Right atrium auricular region (tissue), 2 donors: ENCODE measurements at regions not wholly inside any gene's neighbourhood (a gene's known extent, or its start where the extent isn't known, plus 50 kb on each side); places are given as distances from the start of the nearest gene placed in this dataset.
"Not testable (repeated sequence)": the region's sequence is repeated elsewhere in the genome, so short reads cannot be mapped to it uniquely, and the experiment has no call there.

Experiments used
- DNase-seq: peaks from one replicate; pipeline ENCODE4 v3.0.0-alpha.2; 2019; ENCODE audit warnings: low spot score
- H3K27ac ChIP-seq, 2 donors: fragments of 200-600 bp; sonication (generic); 1 replicate in 1 of 2; 2 replicates in 1 of 2; pipeline ENCODE4 v1.5.1; 2016 to 2019
- H3K27me3 ChIP-seq, 2 donors: fragments of 200-600 bp; sonication (generic); one replicate each; pipeline versions ENCODE4 v1.5.1 to v1.6.0; 2017 to 2019
- H3K36me3 ChIP-seq: fragments of 200-600 bp; sonication (generic); one replicate; pipeline ENCODE4 v1.5.1; 2016
- H3K4me1 ChIP-seq, 2 donors: fragments of 200-600 bp; sonication (generic); one replicate each; pipeline versions ENCODE4 v1.5.1 to v1.6.0; 2017 to 2019
- H3K4me3 ChIP-seq, 2 donors: fragments of 200-600 bp; sonication (generic); 1 replicate in 1 of 2; 2 replicates in 1 of 2; pipeline ENCODE4 v1.5.1; 2017 to 2019; ENCODE audit warnings: mild to moderate bottlenecking in 1 of 2, moderate library complexity in 1 of 2
- H3K9me3 ChIP-seq, 2 donors: fragments of 200-600 bp; sonication (generic); one replicate each; pipeline ENCODE4 v1.5.1; 2019
- CTCF ChIP-seq, 2 donors: fragments of 200-600 bp; sonication (generic); IDR thresholded peaks; one replicate each; pipeline ENCODE4 v1.5.1; 2019; ENCODE audit warnings: antibody characterized with exemption in 2 of 2

GRCh38 chr12:65731771-65732170 lies 92.5 kb upstream of the HMGA2 start:
- DNase-seq: no peak
- Histone ChIP-seq H3K36me3 (no peaks in the 10 kb centered on the region), H3K4me3 (no peak overlapping the region), H3K9me3 (no peaks in the 10 kb centered on the region), H3K27me3 (peaks cover 8 to 16% of the 10 kb centered on the region in 2 donors), H3K4me1 (peaks cover 0 to 10% of the 10 kb centered on the region in 2 donors), H3K27ac (no peak overlapping the region)
- no peak for TF ChIP-seq CTCF (IDR thresholded peaks at IDR 0.05)

GRCh38 chr12:65733643-65734042 lies 90.6 kb upstream of the HMGA2 start:
- not testable (repeated sequence) for H3K4me3 ChIP-seq, H3K4me1 ChIP-seq, H3K27me3 ChIP-seq, H3K27ac ChIP-seq, H3K9me3 ChIP-seq, DNase-seq, H3K36me3 ChIP-seq

GRCh38 chr12:65734226-65734625 lies 90.1 kb upstream of the HMGA2 start:
- Histone ChIP-seq H3K4me1 (peaks cover 0 to 2% of the 10 kb centered on the region in 2 donors), H3K27ac (no peak overlapping the region), H3K36me3 (no peaks in the 10 kb centered on the region), H3K9me3 (no peaks in the 10 kb centered on the region), H3K4me3 (no peak overlapping the region), H3K27me3 (peaks cover 3 to 8% of the 10 kb centered on the region in 2 donors)
- no peak for DNase-seq
- TF ChIP-seq CTCF (IDR thresholded peaks at IDR 0.05): no peak

GRCh38 chr12:65739606-65740005 lies 84.7 kb upstream of the HMGA2 start:
- Histone ChIP-seq H3K4me1 (peaks cover 0 to 13% of the 10 kb centered on the region in 2 donors), H3K27me3 (peaks cover 0 to 3% of the 10 kb centered on the region in 2 donors), H3K36me3 (no peaks in the 10 kb centered on the region), H3K4me3 (no peak overlapping the region), H3K27ac (no peak overlapping the region), H3K9me3 (no peaks in the 10 kb centered on the region)
- DNase-seq: no peak
- no peak for TF ChIP-seq CTCF (IDR thresholded peaks at IDR 0.05)

GRCh38 chr12:65740506-65740872 lies 83.8 kb upstream of the HMGA2 start:
- DNase-seq: no peak
- H3K27ac ChIP-seq: no peak overlapping the region
- peaks cover 0 to 3% of the 10 kb centered on the region in 2 donors for H3K27me3 ChIP-seq
- H3K4me3 ChIP-seq: peak overlapping the region in 1 of 2 donors; percentile 61
- H3K4me1 ChIP-seq: peaks cover 0 to 13% of the 10 kb centered on the region in 2 donors
- TF ChIP-seq CTCF (IDR thresholded peaks at IDR 0.05): no peak
- H3K9me3 ChIP-seq: no peaks in the 10 kb centered on the region
- no peaks in the 10 kb centered on the region for H3K36me3 ChIP-seq

- peaks cover 0 to 3% of the 10 kb centered on the region in 2 donors for H3K27me3 ChIP-seq
- H3K4me1 ChIP-seq: peaks cover 0 to 13% of the 10 kb centered on the region in 2 donors
- TF ChIP-seq CTCF (IDR thresholded peaks at IDR 0.05): no peak
- no peaks in the 10 kb centered on the region for H3K9me3 ChIP-seq
- H3K4me3 ChIP-seq: peak overlapping the region; percentile 61 to 64
- no peak overlapping the region for H3K27ac ChIP-seq
- no peak for DNase-seq
- H3K36me3 ChIP-seq: no peaks in the 10 kb centered on the region
Measured at GRCh38 chr12:65740873-65741600, 83.2 kb upstream of the HMGA2 start.
